ENCODE measurements at regions not wholly inside any gene's neighbourhood (a gene's known extent, or its start where the extent isn't known, plus 50 kb on each side); places are given as distances from the start of the nearest gene placed in this dataset.

GRCh38 chr3:167909952-167910351 is 174.4 kb downstream of the SERPINI1 start:
- no peaks in the 10 kb centered on the region for H3K9me3 Mint-ChIP-seq (ENCODE audit: unreplicated experiment)
- peaks cover 9% of the 10 kb centered on the region for H3K4me1 Mint-ChIP-seq (ENCODE audit: unreplicated experiment)
- H3K27me3 Mint-ChIP-seq (ENCODE audit: unreplicated experiment): no peaks in the 10 kb centered on the region
- TF ChIP-seq CTCF (IDR thresholded peaks at IDR 0.05; ENCODE audit: unreplicated experiment): no peak
- no peak overlapping the region for H3K27ac Mint-ChIP-seq (ENCODE audit: unreplicated experiment)
- no peak overlapping the region for H3K4me3 Mint-ChIP-seq (ENCODE audit: unreplicated experiment)
- H3K36me3 Mint-ChIP-seq (ENCODE audit: low read depth, unreplicated experiment): no peaks in the 10 kb centered on the region
- DNase-seq (ENCODE audit: low spot score): no peak

DNA sequence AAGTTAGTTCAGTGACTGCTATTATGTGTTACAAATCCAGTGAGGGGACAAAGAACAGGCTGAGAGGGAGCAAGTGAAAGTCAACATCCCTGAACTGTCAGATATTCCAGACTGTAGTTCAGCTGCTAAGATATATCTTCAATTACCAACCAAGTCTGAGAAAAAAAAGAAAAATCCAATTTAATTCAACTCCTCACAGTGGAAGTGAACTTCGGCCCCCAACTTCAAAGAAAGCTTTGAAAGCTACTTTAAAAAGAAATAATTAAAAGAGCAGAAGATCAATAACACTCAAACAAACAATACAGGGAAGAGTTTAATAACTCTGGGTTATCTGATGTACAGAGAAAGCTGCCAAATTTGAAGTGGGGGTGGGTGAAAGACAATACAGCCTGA is 174.0 kb downstream of the SERPINI1 start:
- DNase-seq (ENCODE audit: low spot score): no peak
- Mint-ChIP-seq H3K4me3 (ENCODE audit: unreplicated experiment) (no peak overlapping the region), H3K27me3 (ENCODE audit: unreplicated experiment) (no peaks in the 10 kb centered on the region), H3K9me3 (ENCODE audit: unreplicated experiment) (no peaks in the 10 kb centered on the region), H3K4me1 (ENCODE audit: unreplicated experiment) (peaks cover 9% of the 10 kb centered on the region), H3K36me3 (ENCODE audit: low read depth, unreplicated experiment) (no peaks in the 10 kb centered on the region), H3K27ac (ENCODE audit: unreplicated experiment) (no peak overlapping the region)
- no peak for TF ChIP-seq CTCF (IDR thresholded peaks at IDR 0.05; ENCODE audit: unreplicated experiment)

DNA sequence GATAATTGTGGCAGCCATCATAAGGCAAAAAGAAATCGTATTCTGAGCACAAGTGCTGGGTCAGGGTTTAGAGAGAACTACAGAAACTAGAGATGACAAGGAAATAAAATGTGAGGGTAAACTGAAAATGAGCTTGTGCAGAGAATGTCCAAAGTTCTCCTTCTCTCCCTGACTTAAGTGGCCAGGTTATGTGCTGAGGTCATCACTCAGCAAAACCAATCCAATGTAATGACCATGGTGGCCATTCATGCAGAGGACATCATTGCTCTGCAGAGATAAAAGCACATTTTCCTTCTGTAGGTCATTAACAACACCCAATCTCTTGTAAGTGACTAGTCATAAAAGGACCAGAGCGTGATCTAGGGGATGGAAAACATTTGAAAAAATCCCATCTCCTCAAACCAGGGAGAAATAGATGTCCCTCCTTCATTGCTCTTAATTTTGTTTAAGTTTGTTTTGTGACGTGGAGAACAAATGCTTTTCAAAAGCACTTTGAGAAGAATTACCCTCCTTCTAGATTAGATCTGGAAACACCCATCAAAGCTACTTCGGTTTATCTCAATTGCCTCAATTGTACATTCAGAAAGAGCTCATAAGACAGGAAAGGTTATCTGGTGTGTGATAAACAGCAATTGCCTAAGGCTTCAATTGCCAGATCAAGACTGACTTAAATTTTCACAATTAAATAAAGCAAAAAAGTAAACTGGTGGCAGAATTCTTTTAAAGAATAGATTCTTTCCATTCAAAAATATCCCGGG is 173.4 kb downstream of the SERPINI1 start:
- H3K36me3 Mint-ChIP-seq (ENCODE audit: low read depth, unreplicated experiment): no peaks in the 10 kb centered on the region
- no peak overlapping the region for H3K27ac Mint-ChIP-seq (ENCODE audit: unreplicated experiment)
- H3K4me3 Mint-ChIP-seq (ENCODE audit: unreplicated experiment): no peak overlapping the region
- H3K27me3 Mint-ChIP-seq (ENCODE audit: unreplicated experiment): no peaks in the 10 kb centered on the region
- H3K9me3 Mint-ChIP-seq (ENCODE audit: unreplicated experiment): no peaks in the 10 kb centered on the region
- no peak for DNase-seq (ENCODE audit: low spot score)
- peaks cover 11% of the 10 kb centered on the region for H3K4me1 Mint-ChIP-seq (ENCODE audit: unreplicated experiment)
- no peak for TF ChIP-seq CTCF (IDR thresholded peaks at IDR 0.05; ENCODE audit: unreplicated experiment)

DNA sequence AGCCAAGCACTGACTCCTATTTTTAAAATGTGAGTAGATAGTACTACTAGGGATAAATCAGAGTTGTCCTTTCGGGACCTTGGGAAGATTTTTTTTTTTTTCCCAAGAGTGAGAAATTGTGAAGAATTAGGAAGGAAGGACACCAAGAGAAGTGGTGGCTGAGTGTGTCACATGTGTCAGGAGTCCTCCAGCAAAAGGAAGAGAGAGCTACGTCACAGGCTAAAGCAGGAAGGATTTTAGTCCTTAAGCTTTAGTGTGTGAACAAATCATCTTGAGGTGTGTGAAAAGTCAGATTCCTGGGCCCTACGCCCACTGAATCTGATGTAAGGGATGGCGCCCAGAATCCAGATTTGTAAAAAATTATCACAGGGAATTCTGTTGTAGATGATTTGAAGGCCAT is 172.7 kb downstream of the SERPINI1 start:
- no peaks in the 10 kb centered on the region for H3K27me3 Mint-ChIP-seq (ENCODE audit: unreplicated experiment)

More for the DNA sequence above, 172.7 kb downstream of the SERPINI1 start:
- Mint-ChIP-seq H3K9me3 (ENCODE audit: unreplicated experiment) (no peaks in the 10 kb centered on the region), H3K27ac (ENCODE audit: unreplicated experiment) (no peak overlapping the region), H3K4me3 (ENCODE audit: unreplicated experiment) (no peak overlapping the region), H3K4me1 (ENCODE audit: unreplicated experiment) (peaks cover 18% of the 10 kb centered on the region), H3K36me3 (ENCODE audit: low read depth, unreplicated experiment) (no peaks in the 10 kb centered on the region)
- TF ChIP-seq CTCF (IDR thresholded peaks at IDR 0.05; ENCODE audit: unreplicated experiment): no peak
- no peak for DNase-seq (ENCODE audit: low spot score)

Measured in endothelial cell (in vitro differentiated cells).